ENCODE measurements at regions not wholly inside any gene's neighbourhood (a gene's known extent, or its start where the extent isn't known, plus 50 kb on each side); places are given as distances from the start of the nearest gene placed in this dataset.

DNA sequence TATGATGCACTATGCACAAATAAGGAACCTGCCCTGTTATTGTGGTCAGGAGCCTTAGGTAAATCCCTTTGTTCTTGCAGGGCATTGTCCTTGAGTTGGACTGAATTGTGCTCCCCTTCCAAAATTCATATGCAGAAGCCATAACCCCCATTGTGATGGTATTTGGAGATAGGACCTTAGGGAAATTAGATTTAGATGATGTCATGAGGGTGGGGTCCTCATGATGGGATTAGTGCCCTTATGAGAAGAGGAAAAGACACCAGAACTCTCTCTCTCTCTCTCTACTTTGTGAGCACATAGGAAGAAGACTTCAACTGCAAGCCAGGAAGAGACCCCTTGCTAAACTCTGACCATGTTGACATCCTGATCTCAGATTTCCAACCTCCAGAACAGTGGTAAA lies 268.0 kb downstream of the LRFN2 start:
- ChIA-PET POLR2A (no interaction called here), CTCF (no interaction called here)
- TF ChIP-seq, protein P1, sequence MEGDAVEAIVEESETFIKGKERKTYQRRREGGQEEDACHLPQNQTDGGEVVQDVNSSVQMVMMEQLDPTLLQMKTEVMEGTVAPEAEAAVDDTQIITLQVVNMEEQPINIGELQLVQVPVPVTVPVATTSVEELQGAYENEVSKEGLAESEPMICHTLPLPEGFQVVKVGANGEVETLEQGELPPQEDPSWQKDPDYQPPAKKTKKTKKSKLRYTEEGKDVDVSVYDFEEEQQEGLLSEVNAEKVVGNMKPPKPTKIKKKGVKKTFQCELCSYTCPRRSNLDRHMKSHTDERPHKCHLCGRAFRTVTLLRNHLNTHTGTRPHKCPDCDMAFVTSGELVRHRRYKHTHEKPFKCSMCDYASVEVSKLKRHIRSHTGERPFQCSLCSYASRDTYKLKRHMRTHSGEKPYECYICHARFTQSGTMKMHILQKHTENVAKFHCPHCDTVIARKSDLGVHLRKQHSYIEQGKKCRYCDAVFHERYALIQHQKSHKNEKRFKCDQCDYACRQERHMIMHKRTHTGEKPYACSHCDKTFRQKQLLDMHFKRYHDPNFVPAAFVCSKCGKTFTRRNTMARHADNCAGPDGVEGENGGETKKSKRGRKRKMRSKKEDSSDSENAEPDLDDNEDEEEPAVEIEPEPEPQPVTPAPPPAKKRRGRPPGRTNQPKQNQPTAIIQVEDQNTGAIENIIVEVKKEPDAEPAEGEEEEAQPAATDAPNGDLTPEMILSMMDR (IDR thresholded peaks at IDR 0.05; ENCODE audit: insufficient read depth, low read length, missing control alignments), result no peak
- H3K4me3 ChIP-seq (ENCODE audit: low read depth, low read length), result no peak overlapping the region
- DNase-seq (ENCODE audit: low read depth, low spot score), result no peak

DNA sequence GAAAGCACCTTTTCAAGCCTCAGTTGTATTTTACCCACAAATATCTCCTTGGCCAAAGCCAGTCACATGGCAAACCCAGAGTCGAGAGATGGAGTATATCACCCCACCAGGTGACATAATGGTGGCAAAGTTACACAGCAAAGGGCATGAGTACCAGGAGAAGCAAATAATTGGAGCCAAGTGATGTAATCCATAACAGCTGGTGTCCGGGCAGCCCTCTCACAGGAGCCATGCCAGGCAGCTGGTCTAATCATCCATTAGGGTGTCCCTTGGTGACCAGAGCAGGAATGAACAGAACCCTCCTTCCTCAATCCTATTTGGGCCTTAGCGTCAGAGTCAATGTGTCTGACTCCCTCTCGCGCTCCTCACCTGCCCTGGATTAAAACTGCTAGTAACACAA lies 272.1 kb downstream of the LRFN2 start:
- no peak for DNase-seq (ENCODE audit: low read depth, low spot score)
- POLR2A ChIA-PET, result no interaction called here
- no peak overlapping the region for H3K4me3 ChIP-seq (ENCODE audit: low read depth, low read length)
- CTCF ChIA-PET, result no interaction called here
- TF ChIP-seq, protein P1 (IDR thresholded peaks at IDR 0.05; ENCODE audit: insufficient read depth, low read length, missing control alignments), result no peak

DNA sequence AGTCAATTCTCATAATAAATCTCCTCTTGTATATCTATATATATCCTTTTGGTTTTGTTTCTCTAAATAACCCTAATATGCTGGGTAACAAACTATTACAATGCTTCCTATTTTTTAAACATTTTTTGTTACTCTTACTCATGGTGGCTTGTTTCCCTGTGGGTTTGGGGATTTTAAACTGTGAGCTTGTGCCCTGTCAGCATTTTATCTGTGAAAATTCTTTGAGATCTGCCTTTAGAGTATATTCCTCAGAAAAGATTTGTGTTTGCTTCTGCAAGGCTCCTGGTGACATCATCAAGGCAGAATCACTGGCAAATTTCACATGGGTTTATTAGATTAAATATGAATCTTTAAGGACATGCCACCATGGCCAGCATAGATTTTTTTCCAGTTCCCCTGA lies 273.6 kb downstream of the LRFN2 start:
- H3K4me3 ChIP-seq (ENCODE audit: low read depth, low read length), result no peak overlapping the region
- POLR2A ChIA-PET, result no interaction called here
- CTCF ChIA-PET, result interaction anchor here (2.9 kb wide), 1 partner anchor 449 kb away, joined by 7 read pairs; no protein-coding TSS in a partner anchor
- TF ChIP-seq, protein P1 (IDR thresholded peaks at IDR 0.05; ENCODE audit: insufficient read depth, low read length, missing control alignments), result no peak
- DNase-seq (ENCODE audit: low read depth, low spot score), result no peak

DNA sequence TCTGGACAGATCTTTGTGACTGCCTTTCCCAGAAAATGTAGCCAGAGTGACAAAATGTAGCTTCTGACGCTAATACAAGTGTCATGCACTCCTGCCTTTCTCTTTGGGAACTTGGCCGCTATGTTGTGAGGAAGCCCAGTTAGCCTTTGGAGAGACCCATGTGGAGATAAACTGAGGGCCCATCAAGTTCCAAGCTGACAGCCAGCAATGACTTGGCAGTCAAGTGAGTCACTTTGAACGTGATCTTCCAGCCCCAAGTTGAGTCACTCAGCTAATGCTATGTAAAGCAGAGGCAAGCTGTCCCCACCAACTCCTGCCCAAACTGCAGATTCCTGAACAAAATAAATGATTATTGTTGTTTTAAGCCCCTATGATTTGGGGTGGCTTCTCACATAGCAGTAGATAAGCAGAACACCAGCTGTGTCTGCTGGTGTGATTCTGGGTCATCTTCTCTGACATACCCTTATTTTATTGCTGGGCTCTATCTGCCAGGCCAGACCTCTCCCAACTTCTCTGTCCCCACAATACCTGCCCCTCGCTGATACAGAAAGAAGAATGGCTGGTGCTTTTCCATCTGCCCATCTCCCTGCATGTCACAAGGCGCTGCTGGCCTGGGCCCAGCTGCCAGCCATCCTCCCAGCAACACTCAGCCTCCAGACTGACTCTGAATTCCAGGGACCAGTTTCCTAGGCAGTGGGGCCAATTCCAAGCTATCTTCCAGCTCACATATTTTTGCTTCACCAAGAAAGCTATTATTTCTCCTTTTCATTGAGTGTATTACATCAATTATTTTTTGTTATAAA lies 274.8 kb downstream of the LRFN2 start:
- no peak overlapping the region for H3K4me3 ChIP-seq (ENCODE audit: low read depth, low read length)
- ChIA-PET CTCF (interaction anchor here (1.0 to 2.9 kb wide), 3 partner anchors 447 to 951 kb away, joined by 3 to 7 read pairs (median 3); no protein-coding TSS in a partner anchor), POLR2A (no interaction called here)
- DNase-seq (ENCODE audit: low read depth, low spot score), result no peak
- TF ChIP-seq, protein P1 (IDR thresholded peaks at IDR 0.05; ENCODE audit: insufficient read depth, low read length, missing control alignments), result no peak

DNA sequence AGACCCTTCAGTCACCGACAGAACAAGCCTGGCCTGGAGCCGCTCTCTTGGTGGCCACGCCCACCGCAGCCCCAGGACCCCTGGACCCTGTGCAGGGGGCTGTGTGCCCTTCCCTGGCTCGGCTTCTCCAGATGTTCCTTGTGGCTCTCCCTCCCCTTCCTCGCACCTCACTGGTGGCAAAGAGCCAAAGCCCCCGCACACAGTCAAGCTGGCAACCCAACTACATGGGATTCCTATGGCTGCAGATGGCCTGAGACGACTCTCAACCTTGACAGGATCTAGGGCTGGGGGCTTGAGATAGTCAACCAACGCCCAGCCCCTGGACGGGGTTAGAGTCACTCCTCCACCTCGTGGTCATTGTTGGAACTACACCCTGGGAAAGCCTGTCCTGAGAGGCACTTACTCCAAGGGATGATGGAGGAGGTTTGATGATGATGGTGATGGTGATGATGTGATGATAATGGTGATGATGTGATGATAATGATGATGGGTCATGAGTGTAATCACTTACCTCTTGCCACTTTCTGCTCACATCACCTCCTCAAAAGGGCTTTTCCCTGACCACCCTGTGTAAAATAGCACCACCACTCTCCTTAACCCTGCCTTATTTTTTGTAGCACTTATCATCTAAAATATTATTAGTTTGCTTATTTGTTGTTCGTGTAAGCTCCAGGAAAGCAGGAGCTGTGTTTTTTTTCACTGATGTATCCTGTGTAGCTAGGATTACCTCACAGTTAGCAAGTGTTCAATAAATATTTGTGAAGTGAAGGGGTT lies 278.4 kb downstream of the LRFN2 start:
- no peak overlapping the region for H3K4me3 ChIP-seq (ENCODE audit: low read depth, low read length)
- ChIA-PET POLR2A (no interaction called here), CTCF (interaction anchor here (0.7 to 3.5 kb wide), 8 partner anchors 9 to 961 kb away, joined by 3 to 15 read pairs (median 6); no protein-coding TSS in a partner anchor)
- TF ChIP-seq, protein P1 (IDR thresholded peaks at IDR 0.05; ENCODE audit: insufficient read depth, low read length, missing control alignments), result peak; percentile 80
- DNase-seq (ENCODE audit: low read depth, low spot score), result no peak

DNA sequence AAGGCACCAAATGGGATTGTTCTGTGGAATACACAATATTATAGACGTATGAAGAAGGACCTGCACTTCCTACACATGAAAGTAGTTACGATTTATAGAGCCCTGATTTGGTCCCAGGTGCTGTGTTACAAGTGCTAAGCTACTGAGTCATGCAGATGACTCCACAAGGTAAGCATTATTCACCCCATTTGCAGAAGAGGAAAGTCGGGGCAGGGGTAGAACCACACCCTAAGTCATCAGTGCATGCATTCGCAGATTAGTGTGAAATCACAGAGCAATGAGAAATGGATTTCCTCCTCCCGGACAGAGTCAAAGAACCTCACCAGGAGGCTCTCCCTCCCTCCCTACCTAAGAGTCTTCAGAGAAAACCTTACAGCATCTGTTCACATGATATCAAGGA lies 279.5 kb downstream of the LRFN2 start:
- DNase-seq (ENCODE audit: low read depth, low spot score), result no peak
- POLR2A ChIA-PET, result no interaction called here
- TF ChIP-seq, protein P1 (IDR thresholded peaks at IDR 0.05; ENCODE audit: insufficient read depth, low read length, missing control alignments), result no peak
- no peak overlapping the region for H3K4me3 ChIP-seq (ENCODE audit: low read depth, low read length)
- CTCF ChIA-PET, result interaction anchor here (0.8 to 3.5 kb wide), 4 partner anchors 13 to 960 kb away, joined by 3 to 15 read pairs (median 4); no protein-coding TSS in a partner anchor

Measured in AG04449 (cell line).